ENCODE measurements at regions not wholly inside any gene's neighbourhood (a gene's known extent, or its start where the extent isn't known, plus 50 kb on each side); places are given as distances from the start of the nearest gene placed in this dataset.

GRCh38 chrX:42465821-42466220 lies 312.1 kb downstream of the PPP1R2C start:
- Histone ChIP-seq H3K4me1 (replicated peaks in 1 of 2) (no peaks in the 10 kb centered on the region), H3K27ac (no peak overlapping the region), H3K4me3 (no peak overlapping the region), H3K36me3 (replicated peaks in 1 of 2) (no peaks in the 10 kb centered on the region), H3K27me3 (peaks cover 9% of the 10 kb centered on the region), H3K9me3 (replicated peaks in 1 of 3) (no peaks in the 10 kb centered on the region)
- no peak for TF ChIP-seq POLR2A (IDR thresholded peaks at IDR 0.05)
- TF ChIP-seq CTCF (IDR thresholded peaks at IDR 0.05) = no peak
- 43 to 83% (median 68%) methylated on average over 1 of the region's 1 CpG for WGBS, 4 donors
- DNase-seq = no peak
- intact Hi-C loops (cut with DNase I) = no loop called here

DNA sequence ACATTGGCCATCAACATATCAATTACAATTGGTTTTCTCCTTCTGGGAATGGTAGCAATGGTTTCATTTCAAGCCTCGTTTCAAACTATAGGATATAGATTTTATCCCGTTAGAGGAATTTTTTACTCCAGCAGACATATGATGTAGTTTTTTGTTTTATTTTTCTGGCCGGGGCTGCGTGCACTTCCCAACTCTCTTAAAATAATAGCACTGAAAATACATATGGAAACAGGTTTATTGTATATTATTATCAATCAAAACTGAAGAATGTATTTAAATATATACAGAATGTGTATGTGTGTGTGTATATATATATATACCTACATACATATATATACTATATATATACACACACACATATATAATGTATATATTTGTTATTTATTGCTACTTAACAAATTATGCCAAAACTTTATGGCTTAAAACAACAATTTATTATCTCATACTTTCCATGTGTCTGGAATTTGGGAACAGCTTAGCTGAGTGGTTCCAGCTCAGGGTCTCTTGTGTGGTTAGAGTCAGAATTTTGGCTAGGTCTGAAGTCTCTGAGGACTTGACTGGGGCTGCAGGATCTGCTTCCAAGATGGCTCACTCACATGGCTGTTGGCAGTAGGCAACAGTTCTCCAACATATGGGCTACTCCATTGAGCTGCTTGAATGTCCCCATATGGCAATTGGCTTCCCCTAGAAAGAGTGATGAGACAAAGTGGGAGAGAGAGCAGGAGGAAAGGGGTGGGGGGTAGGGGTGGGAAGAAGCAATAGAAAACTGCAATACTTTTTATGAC lies 314.1 kb downstream of the PPP1R2C start:
- Histone ChIP-seq H3K4me1 (replicated peaks in 1 of 2) (no peaks in the 10 kb centered on the region), H3K27me3 (peaks cover 9% of the 10 kb centered on the region), H3K36me3 (replicated peaks in 1 of 2) (no peaks in the 10 kb centered on the region), H3K27ac (no peak overlapping the region), H3K4me3 (no peak overlapping the region), H3K9me3 (replicated peaks in 1 of 3) (no peaks in the 10 kb centered on the region)
- intact Hi-C loops (cut with DNase I) = no loop called here
- TF ChIP-seq POLR2A (IDR thresholded peaks at IDR 0.05) = no peak
- no peak for TF ChIP-seq CTCF (IDR thresholded peaks at IDR 0.05)
- WGBS, 4 donors = 76 to 94% (median 86%) methylated on average over 4 of the region's 4 CpGs
- no peak for DNase-seq

DNA sequence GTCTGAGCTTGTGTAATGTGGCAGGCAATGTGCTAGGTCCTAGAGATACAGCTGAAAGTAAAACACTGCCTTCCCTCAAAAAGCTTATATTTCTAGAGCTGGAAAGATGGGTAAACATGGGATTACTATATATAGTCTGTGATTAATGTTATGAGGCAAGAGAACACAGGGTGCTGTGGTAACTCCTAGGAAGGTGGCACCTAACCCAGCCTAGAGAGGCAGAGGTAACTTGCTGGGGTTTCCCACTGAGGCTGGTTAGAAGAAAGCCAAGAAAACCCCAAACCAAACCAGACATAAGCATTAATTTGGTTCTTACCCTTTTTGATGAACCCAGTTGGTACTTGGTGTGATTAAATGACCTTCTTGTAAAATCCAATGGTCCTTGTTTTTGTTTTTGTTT lies 315.0 kb downstream of the PPP1R2C start:
- Histone ChIP-seq H3K27ac (no peak overlapping the region), H3K36me3 (replicated peaks in 1 of 2) (no peaks in the 10 kb centered on the region), H3K4me1 (replicated peaks in 1 of 2) (no peaks in the 10 kb centered on the region), H3K9me3 (replicated peaks in 1 of 3) (no peaks in the 10 kb centered on the region), H3K27me3 (peaks cover 6% of the 10 kb centered on the region), H3K4me3 (no peak overlapping the region)
- TF ChIP-seq POLR2A (IDR thresholded peaks at IDR 0.05) = no peak
- no peak for TF ChIP-seq CTCF (IDR thresholded peaks at IDR 0.05)
- intact Hi-C loops (cut with DNase I) = no loop called here
- no peak for DNase-seq

- intact Hi-C loops (cut with DNase I) = no loop called here
- Histone ChIP-seq H3K9me3 (replicated peaks in 1 of 3) (no peaks in the 10 kb centered on the region), H3K4me3 (no peak overlapping the region), H3K27me3 (no peaks in the 10 kb centered on the region), H3K36me3 (replicated peaks in 1 of 2) (no peaks in the 10 kb centered on the region), H3K4me1 (replicated peaks in 1 of 2) (no peaks in the 10 kb centered on the region), H3K27ac (no peak overlapping the region)
- 78 to 90% (median 88%) methylated on average over 4 of the region's 4 CpGs for WGBS, 4 donors
- TF ChIP-seq CTCF (IDR thresholded peaks at IDR 0.05) (no peak), POLR2A (IDR thresholded peaks at IDR 0.05) (no peak)
- DNase-seq = no peak
These were observed 317.3 kb downstream of the PPP1R2C start for GRCh38 chrX:42460706-42461105.
